GM18517 (cell line): ENCODE measurements at regions not wholly inside any gene's neighbourhood (a gene's known extent, or its start where the extent isn't known, plus 50 kb on each side); places are given as distances from the start of the nearest gene placed in this dataset.

Experiments used
- ATAC-seq: cut with Tn5 transposase; IDR thresholded peaks from one replicate; pipeline ENCODE4 v1.9.1; 2021; ENCODE audit warnings: mild to moderate bottlenecking, moderate library complexity; ENCODE audit not compliant: unreplicated experiment

DNA sequence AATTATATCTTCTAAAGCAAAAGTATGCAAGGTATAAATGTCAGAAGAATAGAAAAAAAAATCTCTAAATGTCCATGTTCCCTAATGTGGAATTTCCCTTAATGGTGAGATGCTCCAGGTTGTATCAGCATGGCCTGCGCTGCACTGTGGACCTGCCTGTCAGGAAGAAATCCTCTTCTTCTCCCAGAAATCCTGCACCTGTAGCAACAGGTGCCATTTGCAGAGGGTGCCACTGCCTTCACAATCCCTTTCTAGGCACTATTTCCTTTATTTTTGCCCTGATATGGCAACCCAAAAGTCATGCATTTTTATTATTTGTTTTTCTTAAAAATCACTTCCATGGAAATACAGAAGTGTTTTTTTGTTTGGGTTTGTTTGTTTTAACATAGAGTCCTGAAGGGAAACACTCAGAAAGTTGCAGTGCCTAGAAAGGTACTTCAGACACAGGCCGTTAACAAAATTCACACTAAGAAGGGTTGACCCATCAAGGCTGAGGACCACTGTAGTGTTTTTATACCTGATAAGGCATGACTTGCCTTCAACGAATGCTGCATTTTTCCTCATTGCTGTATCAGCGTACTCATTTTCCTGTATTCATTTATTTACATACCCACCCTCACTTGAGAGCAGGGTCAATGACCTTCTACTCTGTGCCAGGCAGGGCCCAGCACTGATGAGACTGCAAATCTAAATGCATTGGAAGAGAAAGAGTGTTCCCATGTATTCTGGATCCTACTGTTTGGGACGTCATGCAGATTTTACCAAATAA is 177.8 kb downstream of the SNX18 start:
- no peak for ATAC-seq

DNA sequence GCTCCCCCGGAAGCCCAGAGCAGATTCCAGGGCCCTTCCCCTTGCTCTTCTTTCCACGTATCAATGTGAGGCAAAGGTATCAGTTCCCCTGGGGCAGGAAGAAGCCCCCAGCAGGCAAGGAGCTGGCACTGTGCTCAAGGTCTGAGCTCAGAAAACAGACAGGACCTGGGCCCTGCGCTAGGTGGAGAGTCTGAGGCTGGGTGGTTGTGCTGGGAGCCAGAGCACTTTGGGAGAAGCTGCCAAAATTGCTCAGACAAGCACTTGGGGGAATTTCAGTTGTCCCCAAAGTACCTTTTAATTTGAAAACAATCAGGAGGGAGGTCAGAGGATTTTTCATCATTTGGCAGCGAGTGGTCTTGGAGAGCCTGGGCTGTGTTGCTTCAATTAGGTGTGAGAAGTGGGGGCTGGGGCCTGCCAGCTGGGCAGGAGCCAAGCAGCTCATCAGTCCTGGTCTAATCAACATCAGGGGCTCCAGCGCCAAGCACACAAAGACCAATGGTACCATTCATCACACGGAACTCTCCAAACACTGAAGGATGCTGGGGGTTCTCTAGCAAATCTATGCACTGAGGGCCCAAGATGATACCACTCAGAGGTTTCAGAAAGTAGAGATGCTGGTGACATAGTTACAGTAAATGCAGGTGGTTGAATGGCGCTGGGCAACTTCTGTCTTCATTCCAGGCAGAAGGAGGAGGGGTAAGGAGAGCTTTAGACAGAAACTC is 176.5 kb downstream of the SNX18 start:
- no peak for ATAC-seq

DNA sequence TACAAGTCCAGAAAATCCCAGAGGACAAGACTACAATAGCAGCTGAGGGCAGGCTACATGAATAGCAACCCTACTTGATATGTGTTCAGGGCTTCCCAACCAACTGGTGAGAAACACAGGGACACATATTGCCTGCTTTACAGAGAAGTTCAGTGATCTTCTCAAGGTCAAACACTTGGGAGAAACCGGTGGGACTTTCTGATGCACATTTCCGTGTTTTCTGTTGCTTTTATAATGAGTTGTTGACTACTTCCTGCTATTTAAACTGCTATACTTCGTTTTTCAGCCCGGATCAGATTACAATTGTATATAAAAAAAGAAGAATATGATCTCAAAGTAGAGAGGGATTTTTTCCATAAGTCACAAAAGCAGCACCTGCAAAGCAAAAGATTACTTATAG is 175.1 kb downstream of the SNX18 start:
- no peak for ATAC-seq

DNA sequence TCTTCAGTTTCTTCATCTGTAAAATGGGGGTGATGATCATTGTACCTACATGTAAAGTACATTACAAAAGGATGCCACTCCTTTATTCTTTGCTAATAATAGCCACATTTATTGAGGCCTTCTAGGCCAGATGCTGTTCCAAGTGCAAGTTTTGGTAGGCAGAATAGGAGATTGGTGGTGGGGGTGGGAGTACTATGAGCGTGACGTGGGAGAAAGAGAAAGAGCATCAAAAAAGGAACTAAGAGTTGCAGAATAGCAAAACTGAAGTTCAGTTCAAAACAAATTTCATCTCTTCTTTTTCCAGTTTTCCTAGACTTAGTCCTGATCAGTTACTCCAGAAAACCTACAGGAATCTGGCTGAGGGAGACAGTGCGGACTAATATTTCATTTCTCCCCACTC is 174.1 kb downstream of the SNX18 start:
- no peak for ATAC-seq

DNA sequence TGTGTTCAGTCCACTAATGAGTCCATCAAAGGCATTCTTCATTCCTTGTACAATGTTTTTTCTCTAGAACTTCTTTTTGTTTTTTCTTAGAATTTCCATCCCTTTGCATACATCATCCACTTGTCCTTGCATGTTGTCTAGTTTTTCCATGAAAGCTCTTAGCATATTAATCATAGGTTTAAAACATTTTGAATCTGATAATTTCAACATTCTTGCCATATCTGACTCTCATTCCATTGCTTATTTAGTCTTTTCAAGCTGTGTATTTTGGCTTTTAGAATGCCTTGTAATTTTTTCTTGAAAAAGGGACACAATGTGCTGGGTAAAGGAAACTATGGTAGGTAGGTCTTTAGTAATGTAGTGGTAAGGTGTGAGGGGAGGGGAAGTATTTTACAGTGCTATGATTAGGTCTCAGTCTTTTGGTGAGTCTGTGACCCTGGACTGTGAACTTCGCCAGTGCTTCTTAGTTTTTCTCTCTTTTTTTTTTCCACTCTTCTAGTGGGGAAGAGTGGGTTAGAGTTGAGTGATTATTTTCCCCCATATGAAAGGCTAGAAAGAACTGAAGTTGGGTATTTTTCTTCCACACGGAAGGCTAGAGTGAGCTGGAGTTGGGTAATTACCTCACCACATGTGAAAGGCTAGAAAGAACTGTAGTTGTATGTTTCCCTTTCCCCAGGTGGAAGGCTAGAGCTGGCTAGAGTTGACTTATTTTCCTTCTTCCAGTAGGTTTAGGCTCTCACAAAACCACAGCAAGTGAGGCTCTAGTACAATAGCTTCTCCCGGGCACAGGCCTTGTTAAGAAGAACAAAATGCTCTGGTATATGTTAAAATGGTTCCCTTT is 172.1 kb downstream of the SNX18 start:
- no peak for ATAC-seq

DNA sequence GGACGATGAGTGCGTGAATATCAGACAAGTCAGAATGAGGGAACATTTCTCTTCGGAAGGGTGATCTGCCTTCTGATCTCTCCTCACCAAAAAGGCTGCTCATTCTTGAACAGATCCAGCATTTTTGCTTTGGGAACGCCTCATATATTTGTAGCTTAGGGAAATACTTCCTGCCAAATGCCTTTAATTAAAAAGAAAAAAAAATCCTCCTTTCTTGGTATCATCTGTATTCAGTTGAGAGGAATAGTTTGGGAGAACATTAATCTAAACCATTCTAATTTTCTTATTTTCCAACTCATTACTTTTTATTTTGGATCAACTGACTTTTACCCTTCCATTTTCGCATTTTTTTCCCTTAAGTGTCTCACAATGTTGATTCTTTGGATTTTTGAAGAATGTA is 163.4 kb downstream of the SNX18 start:
- no peak for ATAC-seq

DNA sequence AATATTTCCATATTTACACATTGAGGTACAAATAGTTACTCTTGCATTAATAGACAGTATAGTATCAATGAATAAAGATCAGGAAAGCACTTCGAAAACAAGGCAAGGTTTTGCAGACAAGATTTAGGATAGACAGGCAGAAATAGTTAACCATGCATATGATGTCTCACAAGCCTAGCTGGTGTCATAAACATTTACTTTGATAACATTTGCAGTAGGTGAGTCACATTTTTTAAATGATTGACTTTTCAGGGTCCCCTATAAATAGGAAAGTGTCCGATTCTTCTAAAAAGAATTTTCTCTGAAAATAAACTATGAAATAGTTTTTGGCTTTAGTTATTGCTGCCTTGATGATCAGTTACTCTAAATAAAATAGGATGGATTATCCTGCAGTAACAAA is 162.1 kb downstream of the SNX18 start:
- ATAC-seq = no peak

DNA sequence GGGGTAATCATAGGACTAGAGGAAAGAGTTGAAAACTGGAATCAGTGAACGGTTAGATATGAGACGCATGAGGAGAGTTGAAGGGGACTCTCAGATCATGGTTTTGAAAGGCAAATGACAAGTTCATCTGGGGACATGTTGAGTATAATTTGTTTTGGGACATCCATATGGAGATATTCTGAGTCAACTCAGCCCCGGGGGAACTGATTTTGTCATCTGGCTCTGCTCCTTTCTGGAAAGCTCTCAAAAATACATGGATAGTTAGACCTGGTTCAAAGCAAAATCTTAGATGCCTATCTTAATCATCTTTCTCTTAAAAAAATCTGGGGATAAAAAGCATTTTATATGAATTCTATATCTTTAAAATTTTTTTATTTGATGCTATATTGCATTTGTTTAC is 161.2 kb downstream of the SNX18 start:
- no peak for ATAC-seq

DNA sequence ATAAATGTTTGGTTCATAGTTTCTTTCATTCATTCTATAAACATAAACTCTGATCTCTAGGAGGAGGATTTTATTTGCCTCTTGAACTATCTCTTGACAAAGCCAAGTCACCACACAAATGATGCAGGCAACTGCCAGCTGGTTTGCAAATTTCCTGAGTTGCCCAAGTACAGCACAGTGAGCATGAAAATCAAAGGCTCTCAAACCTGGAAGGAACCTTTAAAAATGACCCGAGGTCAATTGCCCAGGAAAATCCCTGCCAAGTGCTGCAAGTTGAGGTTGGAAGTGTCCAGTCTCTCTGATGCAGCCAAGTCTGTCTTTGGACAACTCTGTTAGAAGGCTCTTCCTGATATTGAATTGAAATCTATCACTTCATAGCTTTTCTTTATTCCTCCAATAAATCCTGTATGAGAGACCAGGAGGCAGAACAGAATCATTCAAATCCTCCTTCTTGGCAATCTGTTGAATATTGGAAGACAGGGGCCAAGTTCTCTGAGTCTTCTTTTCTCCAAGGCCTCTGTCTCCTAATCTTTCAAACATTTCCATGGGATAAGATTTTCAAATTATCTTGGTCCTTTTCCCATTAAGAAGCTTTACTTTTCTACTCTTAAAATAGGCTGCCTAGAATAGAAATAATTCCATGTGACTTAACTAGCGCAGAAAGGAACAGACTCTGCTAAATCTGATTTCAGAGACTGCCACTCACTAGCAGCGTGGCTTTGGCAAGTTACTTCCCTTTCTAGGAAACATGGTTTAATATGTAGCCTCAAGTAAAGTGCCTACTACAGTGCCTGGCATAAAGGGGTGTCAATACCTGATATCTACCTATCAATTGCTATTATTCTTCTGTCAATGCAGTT is 159.2 kb downstream of the SNX18 start:
- ATAC-seq = no peak

DNA sequence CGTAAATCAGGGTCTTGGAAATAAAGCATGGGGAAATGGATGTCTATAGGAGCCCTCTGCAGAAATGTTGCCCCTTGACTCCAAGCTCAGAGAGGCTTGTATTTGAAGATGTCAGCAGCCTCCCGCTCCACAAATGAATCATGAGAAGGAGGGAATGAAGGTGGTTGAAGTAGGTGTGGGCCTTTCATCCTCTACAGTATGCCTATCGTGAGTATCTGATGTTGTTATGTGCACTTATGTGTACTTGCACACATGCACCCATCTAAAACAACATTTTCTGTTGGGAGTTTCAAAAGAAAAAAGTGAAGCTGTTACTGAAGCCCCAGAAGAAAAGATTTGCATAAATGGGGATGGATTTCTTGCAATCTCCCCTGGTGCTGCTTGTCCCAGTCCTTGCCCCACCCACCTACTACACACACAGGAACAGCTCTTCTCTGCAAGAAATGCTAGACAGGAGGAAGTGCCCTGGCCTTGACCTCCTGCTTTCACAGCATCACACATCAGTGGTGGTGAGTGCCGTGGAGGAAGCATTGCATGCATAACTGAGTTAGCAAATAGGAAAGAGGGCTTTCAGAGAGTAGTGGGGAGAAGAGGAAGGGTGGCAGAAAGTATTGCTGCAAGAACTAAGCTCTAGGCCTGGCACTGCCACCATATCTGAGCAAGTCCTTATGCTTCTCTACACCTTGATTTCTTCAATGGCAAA is 156.1 kb downstream of the SNX18 start:
- no peak for ATAC-seq

DNA sequence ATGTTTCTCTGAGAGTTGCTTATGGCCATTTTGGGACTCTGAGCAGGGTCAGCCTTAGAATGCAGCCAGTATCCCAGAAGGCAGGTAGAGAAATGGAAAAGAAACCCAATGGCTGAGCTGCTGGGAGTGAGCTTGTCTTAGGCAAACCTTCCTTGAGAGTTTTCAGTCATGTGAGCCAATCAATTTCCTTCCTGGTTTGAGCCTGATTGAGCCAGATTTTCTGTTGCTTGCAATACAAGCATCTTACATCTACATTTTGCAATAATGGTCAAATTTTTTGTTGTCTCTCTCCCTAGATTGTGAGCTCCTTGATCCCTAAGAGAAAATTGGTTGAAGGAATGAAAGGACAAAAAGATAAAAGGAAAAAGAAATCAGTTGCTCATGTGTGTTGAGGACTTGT is 155.3 kb downstream of the SNX18 start:
- no peak for ATAC-seq

DNA sequence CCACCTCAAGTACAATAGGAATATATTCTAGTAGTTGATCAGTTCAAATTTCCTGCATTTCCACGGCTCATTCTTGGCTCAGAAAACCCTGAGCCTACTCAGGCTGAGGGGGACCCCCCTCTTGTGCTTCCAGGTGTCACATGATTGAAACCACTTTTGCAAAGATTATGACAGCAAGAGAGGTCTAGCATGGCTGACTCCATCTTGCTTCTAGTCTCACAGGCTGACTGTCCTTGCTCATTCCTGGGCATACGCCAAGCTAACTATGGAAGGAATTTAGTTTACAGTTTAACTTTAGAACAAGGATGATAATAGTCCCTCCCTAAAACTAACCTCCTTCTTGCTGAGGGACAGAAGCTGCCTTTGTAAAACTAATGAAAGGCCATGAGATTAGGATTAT is 154.1 kb downstream of the SNX18 start:
- ATAC-seq = no peak

DNA sequence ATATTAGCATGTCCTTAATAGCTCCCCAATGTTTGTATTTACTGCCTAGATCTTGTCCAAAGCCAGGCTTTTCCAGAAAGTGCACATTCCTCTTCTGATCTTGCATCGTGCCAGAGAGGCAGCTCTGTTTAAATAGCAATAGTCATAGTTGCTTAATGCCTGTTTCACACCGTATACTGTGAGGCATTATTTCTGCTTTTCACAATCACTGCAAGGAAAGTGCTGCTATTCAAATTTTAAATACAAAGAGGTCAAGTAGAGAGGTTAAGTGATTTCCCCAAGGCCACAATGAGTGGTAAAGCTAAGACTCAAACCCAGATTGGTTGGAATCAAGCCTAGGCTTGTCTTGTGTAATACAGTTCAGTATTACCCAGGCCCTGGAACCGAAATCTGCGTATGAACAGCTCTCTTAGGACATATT is 153.6 kb downstream of the SNX18 start:
- no peak for ATAC-seq

DNA sequence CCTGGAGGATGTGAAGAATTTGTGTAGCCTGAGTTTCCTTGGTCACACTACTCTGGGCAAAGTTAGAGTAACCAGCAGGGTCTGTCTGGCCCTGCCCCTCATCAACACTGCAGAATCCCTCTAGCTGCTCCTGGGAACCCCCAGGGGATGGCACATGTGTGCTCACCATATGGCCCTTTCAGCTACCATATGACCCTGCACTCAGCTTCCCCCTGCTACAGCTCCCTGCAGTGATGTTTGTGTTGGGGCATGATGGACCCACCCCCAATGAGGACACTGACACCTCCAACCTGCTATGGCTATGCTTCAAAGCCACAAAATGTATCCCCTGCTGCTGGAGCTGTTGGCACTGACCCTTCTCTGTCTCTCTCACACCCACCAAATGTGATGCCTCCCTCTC is 152.7 kb downstream of the SNX18 start:
- ATAC-seq = no peak

DNA sequence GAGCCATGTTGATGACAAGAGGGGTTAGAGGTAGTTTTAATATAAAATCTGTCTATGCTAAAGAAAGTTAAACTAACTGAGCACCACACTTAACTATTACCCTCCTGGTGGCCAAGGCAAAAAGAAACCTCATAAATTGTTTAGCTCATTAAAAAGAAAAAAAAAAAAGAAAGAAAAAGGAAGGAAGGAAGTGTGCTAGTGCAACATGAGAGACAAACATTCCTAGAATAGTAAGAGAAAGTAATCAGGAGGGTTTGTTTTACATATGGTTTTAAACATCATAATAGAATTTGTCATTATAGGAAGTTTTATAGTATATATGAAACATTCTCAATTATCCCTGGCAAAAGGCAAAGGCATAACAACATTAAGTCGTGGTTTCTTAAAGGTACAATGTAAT is 152.3 kb downstream of the SNX18 start:
- no peak for ATAC-seq

DNA sequence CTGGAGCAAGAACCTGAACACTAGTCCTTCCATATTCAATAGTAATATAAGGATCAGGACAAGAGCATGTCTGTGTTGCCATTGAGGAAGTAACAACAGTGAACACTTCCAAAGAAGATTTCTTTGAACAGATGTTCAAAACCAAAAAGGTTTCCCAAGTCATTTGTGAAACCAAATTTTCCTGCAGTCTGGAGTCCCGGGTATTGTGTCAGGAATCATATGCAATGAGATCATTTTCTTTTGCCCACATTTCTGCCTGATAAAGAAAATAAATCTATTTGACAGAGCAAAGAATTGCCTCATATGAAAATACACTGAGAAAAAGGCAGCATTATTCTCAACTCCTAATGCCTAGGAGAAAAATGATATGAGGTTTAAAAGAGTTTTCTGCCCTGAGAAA is 151.7 kb downstream of the SNX18 start:
- ATAC-seq = no peak

DNA sequence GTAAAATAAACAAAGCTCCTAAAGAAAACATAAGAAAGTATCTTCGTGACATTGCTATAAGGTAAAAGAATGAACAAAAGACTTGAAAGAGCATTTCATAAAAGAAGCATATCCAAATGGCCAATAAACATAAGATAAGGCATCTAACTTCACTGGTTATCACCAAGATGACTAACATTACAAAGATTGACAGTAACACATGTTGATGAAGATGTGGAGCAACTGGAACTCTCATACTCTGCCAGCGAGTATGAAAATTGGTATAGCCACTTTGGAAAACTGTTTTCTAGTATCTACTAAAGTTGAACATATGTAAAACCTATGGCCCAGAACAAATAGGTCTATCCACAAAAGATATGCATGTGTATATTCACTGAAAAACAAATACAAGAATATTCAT is 150.5 kb downstream of the SNX18 start:
- no peak for ATAC-seq

DNA sequence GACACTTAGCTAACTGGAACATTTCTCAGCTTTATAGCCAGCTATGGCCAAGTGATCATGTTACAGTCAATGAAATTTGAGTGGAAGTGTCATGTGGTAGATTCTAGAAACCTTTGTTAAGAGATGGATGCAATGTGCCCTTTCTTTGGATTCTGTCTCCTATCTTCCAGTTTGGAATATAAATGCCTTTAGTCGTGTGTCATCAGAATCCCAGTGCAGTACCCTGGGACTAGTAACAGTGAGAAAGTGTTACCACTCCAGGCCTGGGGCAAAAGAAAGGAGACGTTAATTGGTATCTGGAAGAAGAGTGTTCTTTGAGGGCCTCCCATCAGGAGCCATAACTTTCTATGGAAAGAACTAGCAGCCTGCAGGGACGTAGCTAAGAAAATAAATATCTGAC is 149.6 kb downstream of the SNX18 start:
- ATAC-seq = no peak

DNA sequence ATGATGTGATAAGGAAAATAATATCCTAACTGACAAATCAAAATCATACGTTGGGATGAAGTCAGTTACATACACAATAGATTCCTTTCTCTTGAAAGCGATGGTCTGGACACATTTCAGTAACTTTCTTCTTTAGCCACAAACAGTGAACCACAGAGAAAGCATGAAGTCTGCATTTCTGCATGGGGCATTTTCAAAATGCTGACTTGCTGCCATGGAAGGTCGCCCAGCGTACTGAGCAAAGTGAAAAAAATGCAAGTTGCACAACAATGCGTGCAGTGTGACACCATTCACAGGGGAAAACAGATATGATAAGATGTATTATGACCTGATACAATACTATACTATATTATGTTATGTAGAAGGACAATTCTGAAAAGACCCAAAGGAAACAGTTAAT is 146.3 kb downstream of the SNX18 start:
- ATAC-seq = no peak

DNA sequence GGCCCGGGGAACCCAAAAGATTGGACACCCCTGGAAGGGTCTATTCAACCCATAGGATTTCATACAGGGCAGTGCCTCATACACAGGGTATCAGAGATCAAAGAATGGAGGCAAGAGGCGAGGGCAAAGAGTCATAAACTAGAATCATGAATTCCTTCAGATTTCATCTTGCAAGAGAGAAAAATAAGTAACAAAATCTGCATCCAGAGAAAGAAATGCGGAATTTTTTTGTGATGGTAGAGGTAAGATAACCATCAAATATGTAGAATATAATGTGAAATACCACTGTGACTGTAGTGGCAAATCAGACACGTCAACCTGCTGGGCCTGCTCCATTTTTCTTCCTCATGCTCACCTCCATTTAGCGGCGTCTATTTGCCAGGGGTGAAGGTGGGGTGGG is 143.6 kb downstream of the SNX18 start:
- ATAC-seq = no peak
